ENCODE measurements at regions not wholly inside any gene's neighbourhood (a gene's known extent, or its start where the extent isn't known, plus 50 kb on each side); places are given as distances from the start of the nearest gene placed in this dataset.
"Not testable (repeated sequence)": the region's sequence is repeated elsewhere in the genome, so short reads cannot be mapped to it uniquely, and the experiment has no call there.

- not testable (repeated sequence) for DNase-seq
These were observed 503.7 kb downstream of the IGSF11 start for GRCh38 chr3:118530927-118531356.

DNA sequence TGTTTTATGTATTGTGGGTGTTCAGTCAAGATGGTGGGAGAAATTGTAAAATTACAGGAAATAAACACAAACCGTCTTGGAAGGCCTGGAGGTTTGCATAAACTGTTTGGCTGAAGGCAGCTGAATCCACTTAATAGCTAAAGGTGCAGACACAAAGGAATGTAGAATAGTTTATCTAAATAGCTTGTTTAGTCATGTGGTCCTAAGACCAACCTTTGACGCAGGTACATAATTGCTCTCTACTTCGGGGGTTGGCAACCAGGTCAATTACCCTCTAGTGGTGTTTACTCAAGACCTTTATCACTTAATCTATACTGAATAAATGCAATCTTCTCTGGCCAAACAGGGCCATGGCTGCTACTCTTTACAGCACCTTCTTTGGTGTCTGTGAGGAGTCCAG lies 502.8 kb downstream of the IGSF11 start:
- no peak for DNase-seq

GRCh38 chr3:118533676-118534075 lies 501.0 kb downstream of the IGSF11 start:
- DNase-seq: no peak

DNA sequence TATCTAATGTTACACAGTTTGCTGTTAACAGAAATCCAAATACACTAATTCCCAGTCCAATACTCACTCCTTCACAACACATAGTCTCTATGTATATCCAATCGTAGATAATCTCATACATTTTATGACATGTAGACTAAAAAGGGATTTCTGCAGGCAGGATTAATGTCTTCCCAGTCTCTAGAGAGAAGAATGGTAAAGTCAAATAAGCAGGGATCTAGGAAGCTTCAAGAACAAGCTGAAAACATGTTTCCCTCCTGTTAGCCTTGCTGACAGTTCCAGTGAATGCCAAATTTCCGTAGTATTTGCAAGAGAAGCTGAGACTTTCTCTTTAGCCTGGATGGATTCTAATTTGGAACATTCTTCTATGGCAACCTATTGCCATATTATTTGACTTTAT lies 500.1 kb downstream of the IGSF11 start:
- no peak for DNase-seq

- DNase-seq: no peak
These were observed 497.9 kb downstream of the IGSF11 start for GRCh38 chr3:118536764-118537163.

GRCh38 chr3:118537454-118537853 lies 497.2 kb downstream of the IGSF11 start:
- no peak for DNase-seq

DNA sequence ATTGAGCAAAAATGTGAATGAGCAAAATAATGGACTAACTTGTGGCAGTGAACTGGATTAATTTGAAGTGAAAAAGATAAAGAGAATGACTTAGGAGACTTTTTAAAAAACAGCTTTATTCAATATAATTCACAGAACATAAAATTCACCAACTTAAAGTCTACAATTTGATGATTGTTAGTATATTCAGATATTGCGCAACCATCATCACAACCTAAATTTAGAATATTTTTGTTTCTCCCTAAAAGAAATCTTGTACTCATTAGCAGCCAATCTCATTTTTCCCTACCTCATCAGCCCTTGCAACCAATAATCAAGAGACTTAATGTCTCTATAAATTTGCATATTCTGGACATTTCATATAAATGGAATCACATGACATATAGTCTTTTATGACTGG lies 496.5 kb downstream of the IGSF11 start:
- no peak for DNase-seq

DNA sequence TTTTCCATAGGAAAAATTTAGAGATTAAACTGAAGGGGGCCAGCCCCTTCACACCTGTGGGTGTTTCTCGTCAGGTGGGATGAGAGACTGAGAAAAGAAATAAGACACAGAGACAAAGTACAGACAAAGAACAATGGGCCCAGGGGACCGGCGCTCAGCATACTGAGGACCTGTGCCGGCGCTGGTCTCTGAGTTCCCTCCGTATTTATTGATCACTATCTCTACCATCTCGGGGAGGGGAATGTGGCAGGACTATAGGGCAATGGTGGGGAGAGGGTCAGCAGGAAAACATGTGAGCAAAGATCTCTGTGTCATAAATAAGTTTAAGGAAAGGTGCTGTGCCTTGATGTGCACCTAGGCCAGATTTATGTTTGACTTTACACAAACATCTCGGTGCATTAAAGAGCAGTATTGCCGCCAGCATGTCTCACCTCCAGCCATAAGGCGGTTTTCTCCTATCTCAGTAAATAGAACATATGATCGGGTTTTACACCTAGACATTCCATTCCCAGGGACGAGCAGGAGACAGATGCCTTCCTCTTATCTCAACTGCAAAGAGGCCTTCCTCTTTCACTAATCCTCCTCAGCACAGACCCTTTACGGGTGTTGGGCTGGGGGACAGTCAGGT lies 494.7 kb downstream of the IGSF11 start:
- DNase-seq: not testable (repeated sequence)

DNA sequence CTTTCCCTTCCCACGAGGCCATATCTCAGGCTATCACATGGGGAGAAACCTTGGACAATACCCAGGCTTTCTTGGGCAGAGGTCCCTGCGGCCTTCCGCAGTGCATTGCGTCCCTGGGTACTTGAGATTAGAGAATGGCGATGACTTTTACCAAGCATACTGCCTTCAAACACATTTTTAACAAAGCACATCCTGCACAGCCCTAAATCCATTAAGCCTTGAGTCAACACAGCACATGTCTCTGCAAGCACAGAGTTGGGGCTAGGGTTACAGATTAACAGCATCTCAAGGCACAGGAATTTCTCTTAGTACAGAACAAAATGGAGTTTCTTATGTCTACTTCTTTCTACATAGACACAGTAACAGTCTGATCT lies 494.2 kb downstream of the IGSF11 start:
- not testable (repeated sequence) for DNase-seq

- DNase-seq: no peak
These were observed 493.8 kb downstream of the IGSF11 start for GRCh38 chr3:118540826-118541225.

DNA sequence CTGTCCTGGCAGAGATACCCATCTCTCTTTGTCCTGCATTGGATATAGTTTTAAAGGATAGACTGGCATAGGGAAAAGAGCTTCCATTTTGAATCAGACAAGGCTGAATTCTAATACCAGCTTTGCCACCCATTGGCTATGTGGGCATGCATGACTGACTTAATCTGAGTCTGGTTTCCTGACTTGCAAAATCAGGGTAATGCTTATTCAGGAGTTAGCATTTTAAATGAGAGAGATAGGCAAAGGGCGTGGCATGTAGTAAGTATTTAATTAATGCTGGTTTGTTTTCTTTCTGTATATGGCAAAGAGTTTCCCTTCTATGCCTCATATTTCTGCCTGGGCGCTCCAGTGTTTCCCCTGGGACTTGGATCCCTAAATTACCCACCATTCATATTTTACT lies 492.9 kb downstream of the IGSF11 start:
- DNase-seq: no peak

GRCh38 chr3:118543832-118544231 lies 490.8 kb downstream of the IGSF11 start:
- DNase-seq: no peak

GRCh38 chr3:118544458-118544857 lies 490.2 kb downstream of the IGSF11 start:
- DNase-seq: no peak

DNA sequence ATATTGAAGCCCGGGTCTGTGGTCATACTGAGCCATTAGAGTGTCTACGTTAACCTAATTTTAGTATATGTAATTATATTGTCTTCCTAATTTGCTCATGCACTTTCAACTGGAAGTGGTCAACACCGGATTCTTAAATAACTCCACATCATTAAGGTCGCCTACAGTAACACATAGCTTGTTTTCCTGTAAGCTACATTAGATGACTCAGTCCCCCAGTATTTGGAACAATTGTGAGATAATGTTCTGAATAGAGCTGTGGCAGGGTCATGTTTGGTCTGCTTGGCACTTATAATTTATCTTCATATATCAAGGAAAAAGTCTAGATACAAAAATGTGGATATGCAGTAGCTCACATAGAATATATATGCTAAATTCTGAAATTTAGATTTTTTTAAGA lies 486.2 kb downstream of the IGSF11 start:
- DNase-seq: no peak

DNA sequence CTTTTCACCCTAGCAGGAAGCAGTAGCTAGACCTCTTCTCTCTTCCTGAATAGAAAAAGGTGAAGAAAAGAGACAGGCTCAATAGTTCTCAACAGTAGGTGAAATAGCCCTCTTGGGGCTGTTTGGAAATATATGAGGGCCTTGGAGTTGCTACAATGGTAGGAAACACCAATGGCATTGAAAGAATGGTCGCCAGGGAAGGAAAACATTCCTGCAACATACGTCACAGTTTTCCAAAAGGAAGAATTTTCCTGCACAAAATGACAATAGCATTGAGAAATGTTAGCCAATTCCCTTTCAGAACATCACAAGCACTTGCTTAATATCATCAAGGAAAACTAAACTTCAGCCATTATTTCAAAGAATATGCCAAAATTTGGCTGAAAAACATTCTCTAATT lies 484.5 kb downstream of the IGSF11 start:
- DNase-seq: no peak

GRCh38 chr3:118550556-118550955 lies 484.1 kb downstream of the IGSF11 start:
- DNase-seq: no peak

GRCh38 chr3:118554148-118554838 lies 480.4 kb downstream of the IGSF11 start:
- DNase-seq: no peak

DNA sequence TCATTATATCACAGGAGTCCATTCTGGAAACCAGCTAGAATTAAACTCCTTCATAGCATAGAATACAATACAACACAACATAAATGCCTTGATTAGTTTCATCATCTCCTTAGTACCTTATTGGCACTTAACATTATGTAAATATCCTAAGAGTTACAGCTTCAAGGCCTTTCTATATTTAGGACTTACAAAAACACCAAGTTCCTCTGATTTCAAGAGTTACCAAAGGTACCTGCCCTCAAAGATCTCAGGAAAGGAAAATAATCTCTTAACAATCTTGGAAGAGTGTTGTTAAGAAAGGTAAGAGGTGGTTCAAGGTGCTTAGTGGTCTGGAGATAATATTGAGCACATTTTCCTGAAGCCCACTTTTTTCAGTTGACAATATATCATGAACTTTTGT lies 477.7 kb downstream of the IGSF11 start:
- no peak for DNase-seq

GRCh38 chr3:118557513-118557912 lies 477.1 kb downstream of the IGSF11 start:
- DNase-seq: no peak

GRCh38 chr3:118559286-118559685 lies 475.4 kb downstream of the IGSF11 start:
- DNase-seq: no peak

GRCh38 chr3:118564800-118565199 lies 469.8 kb downstream of the IGSF11 start:
- DNase-seq: no peak

- no peak for DNase-seq
These were observed 460.7 kb downstream of the IGSF11 start for GRCh38 chr3:118573912-118574311.

GRCh38 chr3:118577055-118577777 lies 457.4 kb downstream of the IGSF11 start:
- DNase-seq: peak; percentile 43

- no peak for DNase-seq
These were observed 456.1 kb downstream of the IGSF11 start for GRCh38 chr3:118578559-118578958.
